IMR-90 (cell line): ENCODE measurements at regions not wholly inside any gene's neighbourhood (a gene's known extent, or its start where the extent isn't known, plus 50 kb on each side); places are given as distances from the start of the nearest gene placed in this dataset.

Source experiments
- ATAC-seq: fragments of 200-7000 bp; cut with Tn5 transposase; 2 replicates; pipeline ENCODE4 v1.9.1; 2020; ENCODE audit warnings: low read depth, mild to moderate bottlenecking, moderate library complexity
- BruUV-seq: library from RNA; stranded (reverse); fragments of 400-500 nt; replicated peaks from 2 replicates; lab custom pipeline; 2021; lab: Mats Ljungman, UMichigan
- CTCF ChIA-PET: fragments of 300-600 bp; formaldehyde crosslinking; extraction: SDS; loops from one replicate; lab custom pipeline; 2021; ENCODE audit warnings: antibody characterized with exemption; lab: Yijun Ruan, JAX
- POLR2A ChIA-PET: fragments of 300-600 bp; sonication (Branson Sonifier 250); formaldehyde crosslinking; loops from one replicate; lab custom pipeline; 2022; ENCODE audit warnings: antibody characterized with exemption; ENCODE audit not compliant: unreplicated experiment; lab: Charles Lee
- DNase-seq: peaks from one replicate; pipeline ENCODE4 v3.0.0; 2013
- H2AFZ ChIP-seq: replicated peaks from 2 replicates; pipeline ENCODE3; 2013; ENCODE audit warnings: low read length, mild to moderate bottlenecking; ENCODE audit not compliant: poor library complexity
- H2AK5ac ChIP-seq: 2 replicates; pipeline ENCODE4 v1.6.1; 2013; ENCODE audit warnings: low read depth, low read length, inconsistent platforms
- H2AK9ac ChIP-seq: replicated peaks from 2 replicates; pipeline ENCODE3; 2013; ENCODE audit warnings: mild to moderate bottlenecking, low read depth, low read length, moderate library complexity; ENCODE audit not compliant: poor library complexity
- H2BK120ac ChIP-seq: 2 replicates; pipeline ENCODE4 v1.6.1; 2013; ENCODE audit warnings: low read depth, low read length, inconsistent platforms
- H2BK15ac ChIP-seq: 3 replicates; pipeline ENCODE4 v1.6.1; 2013; ENCODE audit warnings: low read depth, low read length, inconsistent platforms
- H2BK20ac ChIP-seq: 2 replicates; pipeline ENCODE4 v1.6.1; 2013; ENCODE audit warnings: low read depth, mild to moderate bottlenecking, inconsistent platforms, low read length, moderate library complexity
- H2BK5ac ChIP-seq: 2 replicates; pipeline ENCODE4 v1.6.1; 2013; ENCODE audit warnings: mild to moderate bottlenecking, low read depth, low read length, inconsistent platforms; ENCODE audit not compliant: poor library complexity, severe bottlenecking
- H3K14ac ChIP-seq: replicated peaks from 2 replicates; pipeline ENCODE4 v1.6.1; 2013; ENCODE audit warnings: low read depth, low read length, inconsistent platforms
- H3K18ac ChIP-seq: 2 replicates; pipeline ENCODE4 v1.6.1; 2013; ENCODE audit warnings: low read depth, low read length, control low read depth
- H3K23ac ChIP-seq: 2 replicates; pipeline ENCODE4 v1.6.1; 2013; ENCODE audit warnings: low read depth, low read length, inconsistent platforms
- H3K27ac ChIP-seq: 2 replicates; pipeline ENCODE4 v1.5.1; 2013; ENCODE audit warnings: mild to moderate bottlenecking, control low read depth, low read length; ENCODE audit not compliant: insufficient read depth
- H3K27me3 ChIP-seq: 2 replicates; pipeline ENCODE4 v1.6.1; 2013; ENCODE audit warnings: low read length; ENCODE audit not compliant: control insufficient read depth, insufficient read depth
- H3K36me3 ChIP-seq: 2 replicates; pipeline ENCODE4 v1.6.1; 2013; ENCODE audit warnings: low read length, mixed read lengths; ENCODE audit not compliant: control insufficient read depth, insufficient read depth
- H3K4ac ChIP-seq: 2 replicates; pipeline ENCODE4 v1.6.1; 2013; ENCODE audit warnings: low read depth, low read length, inconsistent platforms
- H3K4me1 ChIP-seq: 2 replicates; pipeline ENCODE4 v1.6.1; 2013; ENCODE audit warnings: low read length, mixed read lengths; ENCODE audit not compliant: control insufficient read depth, insufficient read depth
- H3K4me2 ChIP-seq: 2 replicates; pipeline ENCODE4 v1.6.1; 2013; ENCODE audit warnings: low read depth, mild to moderate bottlenecking, control low read depth, low read length, moderate library complexity
- H3K4me3 ChIP-seq: 2 replicates; pipeline ENCODE4 v1.5.1; 2013; ENCODE audit warnings: low read depth, mild to moderate bottlenecking, control low read depth, low read length, moderate library complexity; ENCODE audit not compliant: insufficient read depth
- H3K56ac ChIP-seq: 2 replicates; pipeline ENCODE4 v1.6.1; 2013; ENCODE audit warnings: low read length, inconsistent platforms; ENCODE audit not compliant: insufficient read depth; ENCODE audit errors: extremely low read depth
- H3K79me1 ChIP-seq, 2 experiments: 2 replicates each; pipeline ENCODE4 v1.6.1; 2013; ENCODE audit warnings: low read length in 2 of 2, inconsistent platforms in 1 of 2, low read depth in 1 of 2
- H3K9ac ChIP-seq: 2 replicates; pipeline ENCODE4 v1.6.1; 2013; ENCODE audit warnings: low read depth, low read length, control low read depth
- H3K9me1 ChIP-seq: 2 replicates; pipeline ENCODE4 v1.6.1; 2013; ENCODE audit warnings: low read length, inconsistent platforms; ENCODE audit not compliant: insufficient read depth
- H3K9me3 ChIP-seq: 2 replicates; pipeline ENCODE4 v1.6.1; 2013; ENCODE audit warnings: low read length; ENCODE audit not compliant: control insufficient read depth, insufficient read depth
- H4K20me1 ChIP-seq: 2 replicates; pipeline ENCODE4 v1.6.1; 2013; ENCODE audit warnings: low read length, inconsistent platforms; ENCODE audit not compliant: insufficient read depth
- H4K5ac ChIP-seq: 2 replicates; pipeline ENCODE4 v1.6.1; 2013; ENCODE audit warnings: mild to moderate bottlenecking, low read depth, low read length, control low read depth
- H4K8ac ChIP-seq, 2 experiments: 2 replicates each; pipeline ENCODE4 v1.6.1; 2013; ENCODE audit warnings: low read depth in 2 of 2, low read length in 2 of 2, control low read depth in 1 of 2, inconsistent platforms in 1 of 2
- H4K91ac ChIP-seq: 2 replicates; pipeline ENCODE4 v1.6.1; 2013; ENCODE audit warnings: low read depth, low read length, inconsistent platforms; ENCODE audit not compliant: insufficient read depth
- BHLHE40 ChIP-seq: fragments of 150-350 bp; IDR thresholded peaks from 2 replicates; pipeline ENCODE4 v1.6.1; 2016; ENCODE audit warnings: mild to moderate bottlenecking, low read depth, low read length
- CEBPB ChIP-seq: IDR thresholded peaks from 2 replicates; pipeline ENCODE4 v1.6.1; 2012; ENCODE audit warnings: low read depth, low read length, improper control_type of control experiment
- CHD1 ChIP-seq: IDR thresholded peaks from 2 replicates; pipeline ENCODE4 v1.6.1; 2012; ENCODE audit warnings: low read depth, low read length, improper control_type of control experiment
- MAFK ChIP-seq: IDR thresholded peaks from 2 replicates; pipeline ENCODE4 v1.6.1; 2012; ENCODE audit warnings: low read depth, low read length, improper control_type of control experiment
- MAZ ChIP-seq: IDR thresholded peaks from 2 replicates; pipeline ENCODE4 v1.6.1; 2012; ENCODE audit warnings: low read depth, mild to moderate bottlenecking, low read length, improper control_type of control experiment, moderate library complexity, borderline replicate concordance
- POLR2A ChIP-seq: IDR thresholded peaks from 2 replicates; pipeline ENCODE4 v1.6.1; 2012; ENCODE audit warnings: mild to moderate bottlenecking, low read depth, low read length
- RAD21 ChIP-seq: IDR thresholded peaks from 2 replicates; pipeline ENCODE4 v1.6.1; 2012; ENCODE audit warnings: low read length, improper control_type of control experiment
- RCOR1 ChIP-seq: IDR thresholded peaks from 2 replicates; pipeline ENCODE4 v1.6.1; 2012; ENCODE audit warnings: mild to moderate bottlenecking, low read length, improper control_type of control experiment; ENCODE audit not compliant: insufficient replicate concordance
- RFX5 ChIP-seq: IDR thresholded peaks from 2 replicates; pipeline ENCODE4 v1.8.0; 2012; ENCODE audit warnings: low read depth, mild to moderate bottlenecking, low read length, moderate library complexity
- USF2 ChIP-seq: fragments of 150-350 bp; IDR thresholded peaks from 2 replicates; pipeline ENCODE4 v1.6.1; 2017; ENCODE audit warnings: mild to moderate bottlenecking, antibody characterized with exemption, low read length, low read depth
- WGBS, 2 experiments: methylation state at CpG; one replicate each; pipeline versions ENCODE4 v1.1.5 to v1.1.7; 2013; ENCODE audit warnings: missing lambda C conversion rate in 2 of 2; ENCODE audit not compliant: insufficient read length in 1 of 2; ENCODE audit errors: extremely low coverage in 2 of 2; 5-methylcytosine and 5-hydroxymethylcytosine counted together
- dilution Hi-C: fragments of 300-500 bp; cut with HindIII; formaldehyde crosslinking; loops from one replicate; pipeline ENCODE4 v1.14.3; 2018; ENCODE audit warnings: low sequenced_read_pairs; ENCODE audit not compliant: unreplicated experiment
- in situ Hi-C: fragments of 300-500 bp; cut with MboI; formaldehyde crosslinking; loops from 3 replicates; pipeline ENCODE4 v1.14.3; 2019; ENCODE audit warnings: low sequenced_read_pairs, inconsistent platforms, mixed read lengths
- intact Hi-C: fragments of 100-400 bp; cut with micrococcal nuclease; formaldehyde crosslinking; loops from 2 replicates; pipeline ENCODE4 v1.10.0; 2022
- TF ChIP-seq, protein P1 (sequence below): fragments of 150-350 bp; IDR thresholded peaks from 2 replicates; pipeline ENCODE4 v1.6.1; 2016; ENCODE audit warnings: low read depth, mild to moderate bottlenecking, low read length, moderate library complexity, borderline replicate concordance

GRCh38 chr17:14596224-14596623 is 295.3 kb downstream of the HS3ST3B1 start:
- no peak for DNase-seq
- H2BK20ac ChIP-seq, result no peak overlapping the region
- in situ Hi-C loops, result no loop called here

More at GRCh38 chr17:14596224-14596623, 295.3 kb downstream of the HS3ST3B1 start:
- no peaks in the 10 kb centered on the region for H3K79me1 ChIP-seq
- no peak overlapping the region for H3K4ac ChIP-seq
- 40% methylated on average over 1 of the region's 4 CpGs; no CpG with 5 or more reads in 1 of the 2 experiments for WGBS, 2 experiments
- H2BK120ac ChIP-seq, result no peak overlapping the region
- no peak overlapping the region for H3K9ac ChIP-seq
- intact Hi-C loops, result no loop called here
- H3K4me2 ChIP-seq, result no peak overlapping the region
- no peak overlapping the region for H3K23ac ChIP-seq
- H2BK5ac ChIP-seq, result no peak overlapping the region
- no peaks in the 10 kb centered on the region for H3K9me1 ChIP-seq
- TF ChIP-seq, protein P1, sequence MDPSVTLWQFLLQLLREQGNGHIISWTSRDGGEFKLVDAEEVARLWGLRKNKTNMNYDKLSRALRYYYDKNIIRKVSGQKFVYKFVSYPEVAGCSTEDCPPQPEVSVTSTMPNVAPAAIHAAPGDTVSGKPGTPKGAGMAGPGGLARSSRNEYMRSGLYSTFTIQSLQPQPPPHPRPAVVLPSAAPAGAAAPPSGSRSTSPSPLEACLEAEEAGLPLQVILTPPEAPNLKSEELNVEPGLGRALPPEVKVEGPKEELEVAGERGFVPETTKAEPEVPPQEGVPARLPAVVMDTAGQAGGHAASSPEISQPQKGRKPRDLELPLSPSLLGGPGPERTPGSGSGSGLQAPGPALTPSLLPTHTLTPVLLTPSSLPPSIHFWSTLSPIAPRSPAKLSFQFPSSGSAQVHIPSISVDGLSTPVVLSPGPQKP, result no peak
- TF ChIP-seq USF2, result no peak
- TF ChIP-seq RAD21, result no peak
- TF ChIP-seq RCOR1, result no peak
- no peak for TF ChIP-seq CEBPB
- TF ChIP-seq CHD1, result no peak
- no peak for TF ChIP-seq RFX5
- no peak for TF ChIP-seq MAFK
- no peak for TF ChIP-seq BHLHE40
- TF ChIP-seq POLR2A, result no peak
- TF ChIP-seq MAZ, result no peak
- no peak overlapping the region for H4K5ac ChIP-seq
- BruUV-seq, result no TSS peak
- H4K91ac ChIP-seq, result no peak overlapping the region
- H3K18ac ChIP-seq, result no peak overlapping the region
- H4K20me1 ChIP-seq, result no peaks in the 10 kb centered on the region
- no peak for ATAC-seq
- no peaks in the 10 kb centered on the region for H3K4me1 ChIP-seq
- no peak overlapping the region for H2AK5ac ChIP-seq
- H3K9me3 ChIP-seq, result no peaks in the 10 kb centered on the region
- H2AK9ac ChIP-seq, result no peak overlapping the region
- H3K4me3 ChIP-seq, result no peak overlapping the region
- H3K14ac ChIP-seq, result no peak overlapping the region
- no peak overlapping the region for H4K8ac ChIP-seq
- no peak overlapping the region for H3K56ac ChIP-seq
- no peak overlapping the region for H3K27ac ChIP-seq
- H3K36me3 ChIP-seq, result no peaks in the 10 kb centered on the region
- ChIA-PET POLR2A (no interaction called here), CTCF (no interaction called here)
- no peak overlapping the region for H2BK15ac ChIP-seq
- H3K27me3 ChIP-seq, result peaks cover 20% of the 10 kb centered on the region
- H2AFZ ChIP-seq, result no peak overlapping the region
- dilution Hi-C loops, result no loop called here
